Lower leg skin (tissue), 4 donors: ENCODE measurements at regions not wholly inside any gene's neighbourhood (a gene's known extent, or its start where the extent isn't known, plus 50 kb on each side); places are given as distances from the start of the nearest gene placed in this dataset.

ENCODE experiments used
- DNase-seq, 2 donors: peaks; one replicate each; pipeline ENCODE4 v3.0.0-alpha.2; 2019; ENCODE audit warnings: low spot score in 2 of 2
- H3K4me3 ChIP-seq: fragments of 200-600 bp; sonication (generic); 2 replicates; pipeline ENCODE4 v1.5.1; 2017; ENCODE audit warnings: mild to moderate bottlenecking, low read depth; ENCODE audit not compliant: poor library complexity, severe bottlenecking
- CTCF ChIP-seq, 3 donors: fragments of 450-650 bp; IDR thresholded peaks; one replicate each; pipeline ENCODE4 v1.5.1; 2016; ENCODE audit warnings: antibody characterized with exemption in 3 of 3, mild to moderate bottlenecking in 3 of 3, moderate library complexity in 2 of 3
- POLR2A ChIP-seq, 2 donors: fragments of 450-650 bp; IDR thresholded peaks; one replicate each; pipeline ENCODE4 v1.6.1; 2016 to 2017; ENCODE audit warnings: antibody characterized with exemption in 2 of 2, mild to moderate bottlenecking in 1 of 2, moderate library complexity in 1 of 2
- WGBS, 2 donors: methylation state at CpG; one replicate each; pipeline ENCODE4 v1.1.5; 2018; 5-methylcytosine and 5-hydroxymethylcytosine counted together
- intact Hi-C: fragments of 100-400 bp; cut with DNase I; formaldehyde crosslinking; loops from one replicate; pipeline ENCODE4 v1.15.0; 2023; ENCODE audit warnings: low total_unique reads

- WGBS, 2 donors, result 77 to 78% methylated on average over 3 of the region's 3 CpGs
- intact Hi-C loops, result no loop called here
- DNase-seq, result no peak
- no peak overlapping the region for H3K4me3 ChIP-seq
- no peak for TF ChIP-seq POLR2A (IDR thresholded peaks at IDR 0.05)
- TF ChIP-seq CTCF (IDR thresholded peaks at IDR 0.05), result no peak
These were observed 358.5 kb downstream of the MYCN start for GRCh38 chr2:16298866-16299265.

DNA sequence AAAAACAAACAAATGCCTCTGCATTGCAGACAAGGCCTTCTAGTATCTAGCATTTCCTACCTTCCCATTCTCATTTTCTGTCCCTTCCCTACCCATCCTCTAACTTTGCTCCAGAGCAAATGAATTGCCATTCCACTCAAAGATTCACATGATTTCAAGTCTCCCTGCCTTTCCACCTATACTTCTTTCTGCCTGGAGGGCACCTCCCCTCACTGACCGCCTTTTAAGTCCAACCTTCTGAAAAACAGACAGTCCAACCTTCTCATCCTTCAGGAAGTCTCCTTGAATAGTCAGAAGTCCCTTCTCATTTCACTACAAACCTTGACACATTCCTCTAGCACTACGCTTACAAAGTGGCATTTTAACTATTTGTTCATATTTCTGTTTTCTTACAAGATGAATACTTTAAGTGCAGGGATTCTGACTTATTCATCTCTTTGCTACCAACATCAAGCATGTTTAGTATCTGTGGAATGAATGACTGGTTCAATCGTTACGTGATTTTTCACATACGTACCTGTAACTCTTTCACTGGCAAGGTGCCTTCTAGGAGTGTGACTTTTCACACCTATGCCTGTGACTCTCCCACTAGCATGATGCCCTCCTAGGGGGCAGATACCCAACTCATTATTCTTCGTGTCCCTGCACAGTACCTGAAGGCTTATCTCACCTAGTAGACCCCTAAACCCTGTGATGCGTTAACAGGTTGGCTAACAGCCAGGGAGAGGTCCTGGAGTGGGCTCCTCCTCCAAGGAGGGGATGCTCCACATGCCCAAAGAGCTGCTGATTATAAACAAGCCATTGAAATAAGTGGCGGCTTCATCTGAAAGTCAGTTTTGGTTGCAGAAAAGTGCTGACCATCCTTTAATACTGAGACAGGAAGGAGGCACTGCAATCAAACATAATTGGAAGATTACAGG is 356.2 kb downstream of the MYCN start:
- no peak overlapping the region for H3K4me3 ChIP-seq
- TF ChIP-seq CTCF (IDR thresholded peaks at IDR 0.05) (no peak), POLR2A (IDR thresholded peaks at IDR 0.05) (no peak)
- intact Hi-C loops, result no loop called here
- no peak for DNase-seq
- WGBS, 2 donors, result 79 to 90% methylated on average over 8 of the region's 8 CpGs

GRCh38 chr2:16296038-16296290 is 355.6 kb downstream of the MYCN start:
- WGBS, 2 donors, result 91 to 92% methylated on average over 6 of the region's 6 CpGs
- intact Hi-C loops, result no loop called here

GRCh38 chr2:16294791-16295190 is 354.4 kb downstream of the MYCN start:
- H3K4me3 ChIP-seq, result no peak overlapping the region
- TF ChIP-seq POLR2A (IDR thresholded peaks at IDR 0.05) (no peak), CTCF (IDR thresholded peaks at IDR 0.05) (no peak)
- no peak for DNase-seq
- 79 to 86% methylated on average over 7 of the region's 7 CpGs for WGBS, 2 donors
- intact Hi-C loops, result no loop called here

More at GRCh38 chr2:16296038-16296290, 355.6 kb downstream of the MYCN start:
- TF ChIP-seq CTCF (IDR thresholded peaks at IDR 0.05) (no peak), POLR2A (IDR thresholded peaks at IDR 0.05) (no peak)
- H3K4me3 ChIP-seq, result no peak overlapping the region
- DNase-seq, result no peak

DNA sequence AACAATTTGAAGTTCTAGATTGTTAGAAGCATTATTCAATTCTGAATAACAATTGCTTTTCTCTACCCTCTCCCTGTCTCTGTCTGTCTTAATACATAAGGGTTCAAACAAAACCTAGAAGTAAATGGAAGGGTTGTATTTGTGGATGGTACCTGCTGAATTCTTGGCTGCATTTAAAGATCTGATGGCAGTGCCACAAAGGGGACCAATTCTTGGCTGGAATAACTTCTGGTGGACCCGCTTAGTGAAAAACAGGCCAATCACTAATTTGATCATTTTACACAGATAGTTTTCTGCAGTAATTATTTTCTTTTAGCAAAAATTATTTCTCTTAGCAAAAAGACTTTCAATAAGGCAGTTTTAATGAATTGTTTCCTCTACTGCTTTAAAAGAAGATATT is 353.5 kb downstream of the MYCN start:
- no peak overlapping the region for H3K4me3 ChIP-seq
- TF ChIP-seq CTCF (IDR thresholded peaks at IDR 0.05) (no peak), POLR2A (IDR thresholded peaks at IDR 0.05) (no peak)
- intact Hi-C loops, result no loop called here
- WGBS, 2 donors, result 90 to 100% methylated on average over 1 of the region's 1 CpG
- no peak for DNase-seq

DNA sequence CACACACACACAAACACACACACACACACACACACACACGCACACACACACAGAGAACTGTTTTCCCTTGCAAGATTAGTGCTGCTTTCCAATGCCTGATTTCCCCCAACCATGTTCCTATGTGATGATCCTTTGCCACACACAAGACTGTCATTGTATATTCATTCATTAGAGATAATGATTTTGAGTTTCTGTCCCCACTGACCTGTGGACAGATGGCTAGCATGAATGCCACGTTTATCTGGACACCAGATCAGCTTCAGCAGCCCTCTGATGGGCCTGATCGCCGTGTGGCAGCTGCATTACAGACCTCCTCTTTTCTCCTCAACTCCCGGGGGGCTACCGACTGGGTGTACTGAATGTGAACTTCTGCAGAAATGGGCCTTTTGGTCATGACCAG is 353.0 kb downstream of the MYCN start:
- WGBS, 2 donors, result 62 to 66% methylated on average over 6 of the region's 6 CpGs
- intact Hi-C loops, result no loop called here
- H3K4me3 ChIP-seq, result no peak overlapping the region
- DNase-seq, result no peak
- TF ChIP-seq POLR2A (IDR thresholded peaks at IDR 0.05) (no peak), CTCF (IDR thresholded peaks at IDR 0.05) (no peak)
